ENCODE measurements at regions not wholly inside any gene's neighbourhood (a gene's known extent, or its start where the extent isn't known, plus 50 kb on each side); places are given as distances from the start of the nearest gene placed in this dataset.
"Not testable (repeated sequence)": the region's sequence is repeated elsewhere in the genome, so short reads cannot be mapped to it uniquely, and the experiment has no call there.

GRCh38 chr4:3904264-3904955 is 138.2 kb downstream of the ADRA2C start:
- H3K36me3 ChIP-seq (ENCODE audit: low read depth); DNase-seq; intact Hi-C loops (cut with micrococcal nuclease; ENCODE audit: unreplicated experiment); H3K4me2 ChIP-seq; H3F3A ChIP-seq (ENCODE audit: insufficient read depth, low read depth); H4K20me1 ChIP-seq (ENCODE audit: insufficient read depth); H3K4me3 ChIP-seq; POLR2A ChIA-PET (ENCODE audit: unreplicated experiment); H3K79me2 ChIP-seq (ENCODE audit: low read depth); H2AFZ ChIP-seq; H3K9me2 ChIP-seq (ENCODE audit: insufficient read depth); H3K27ac ChIP-seq; H3K9me3 ChIP-seq (ENCODE audit: insufficient read depth, low read depth); BruUV-seq (replicated peaks); CTCF ChIA-PET; H3K4me1 ChIP-seq (replicated peaks; ENCODE audit: insufficient read depth): not testable (repeated sequence)
- H3K27me3 ChIP-seq (ENCODE audit: insufficient read depth, low read depth), result peaks cover 28% of the 10 kb centered on the region

DNA sequence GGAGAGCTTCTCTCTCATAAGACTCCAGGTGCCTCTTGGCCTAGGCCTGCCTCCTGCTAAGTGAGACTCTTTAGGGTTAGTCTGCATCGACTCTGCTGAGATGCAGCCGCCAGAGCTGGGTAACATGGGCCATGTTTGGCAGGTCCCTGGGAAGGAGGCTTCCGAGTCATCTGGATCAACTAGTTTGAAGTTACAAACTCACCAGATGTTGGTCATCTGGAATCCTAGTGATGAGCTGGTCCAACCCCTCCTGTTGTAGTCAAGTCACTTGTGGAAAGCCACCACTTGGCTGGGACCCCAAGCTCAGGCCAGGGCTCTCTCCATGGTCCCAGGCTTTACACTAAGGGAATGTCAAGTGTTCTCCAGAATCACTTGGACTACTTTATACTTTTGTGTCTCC is 143.4 kb downstream of the ADRA2C start:
- BruUV-seq (replicated peaks); CTCF ChIA-PET; H2AFZ ChIP-seq; intact Hi-C loops (cut with micrococcal nuclease; ENCODE audit: unreplicated experiment); H3K4me3 ChIP-seq; H3F3A ChIP-seq (ENCODE audit: insufficient read depth, low read depth); H3K9me2 ChIP-seq (ENCODE audit: insufficient read depth); H3K9me3 ChIP-seq (ENCODE audit: insufficient read depth, low read depth); H3K36me3 ChIP-seq (ENCODE audit: low read depth); DNase-seq; H3K27ac ChIP-seq; H3K4me1 ChIP-seq (replicated peaks; ENCODE audit: insufficient read depth); POLR2A ChIA-PET (ENCODE audit: unreplicated experiment); H3K79me2 ChIP-seq (ENCODE audit: low read depth); H4K20me1 ChIP-seq (ENCODE audit: insufficient read depth); H3K4me2 ChIP-seq: not testable (repeated sequence)
- H3K27me3 ChIP-seq (ENCODE audit: insufficient read depth, low read depth), result peaks cover 29% of the 10 kb centered on the region

- POLR2A ChIA-PET (ENCODE audit: unreplicated experiment); H3K9me3 ChIP-seq (ENCODE audit: insufficient read depth, low read depth); BruUV-seq (replicated peaks); H3K9me2 ChIP-seq (ENCODE audit: insufficient read depth); H3K4me1 ChIP-seq (replicated peaks; ENCODE audit: insufficient read depth); H3K27ac ChIP-seq; H3K36me3 ChIP-seq (ENCODE audit: low read depth); CTCF ChIA-PET; H3F3A ChIP-seq (ENCODE audit: insufficient read depth, low read depth); H3K79me2 ChIP-seq (ENCODE audit: low read depth); DNase-seq; H2AFZ ChIP-seq; H3K4me2 ChIP-seq; intact Hi-C loops (cut with micrococcal nuclease; ENCODE audit: unreplicated experiment); H4K20me1 ChIP-seq (ENCODE audit: insufficient read depth); H3K4me3 ChIP-seq: not testable (repeated sequence)
- peaks cover 32% of the 10 kb centered on the region for H3K27me3 ChIP-seq (ENCODE audit: insufficient read depth, low read depth)
These were observed 144.2 kb downstream of the ADRA2C start for GRCh38 chr4:3910161-3910950.

GRCh38 chr4:3911252-3911856 is 145.2 kb downstream of the ADRA2C start:
- H4K20me1 ChIP-seq (ENCODE audit: insufficient read depth), result no peaks in the 10 kb centered on the region
- no TSS peak for BruUV-seq (replicated peaks)
- H3K4me1 ChIP-seq (replicated peaks; ENCODE audit: insufficient read depth), result no peaks in the 10 kb centered on the region
- ChIA-PET CTCF (no interaction called here), POLR2A (ENCODE audit: unreplicated experiment) (no interaction called here)
- H3K9me2 ChIP-seq (ENCODE audit: insufficient read depth), result no peaks in the 10 kb centered on the region
- no peak overlapping the region for H3K4me2 ChIP-seq
- peaks cover 34% of the 10 kb centered on the region for H3K27me3 ChIP-seq (ENCODE audit: insufficient read depth, low read depth)
- no peaks in the 10 kb centered on the region for H3K9me3 ChIP-seq (ENCODE audit: insufficient read depth, low read depth)
- no peak overlapping the region for H3K4me3 ChIP-seq
- peaks cover 5% of the 10 kb centered on the region; the same call in 1 of the 2 replicates for H3F3A ChIP-seq (ENCODE audit: insufficient read depth, low read depth)
- H3K79me2 ChIP-seq (ENCODE audit: low read depth), result no peaks in the 10 kb centered on the region
- H3K36me3 ChIP-seq (ENCODE audit: low read depth), result no peaks in the 10 kb centered on the region
- no peak overlapping the region for H3K27ac ChIP-seq
- H2AFZ ChIP-seq, result no peak overlapping the region
- no peak for TF ChIP-seq EZH2 (IDR thresholded peaks at IDR 0.05; ENCODE audit: low read depth)
- TF ChIP-seq, protein P1, sequence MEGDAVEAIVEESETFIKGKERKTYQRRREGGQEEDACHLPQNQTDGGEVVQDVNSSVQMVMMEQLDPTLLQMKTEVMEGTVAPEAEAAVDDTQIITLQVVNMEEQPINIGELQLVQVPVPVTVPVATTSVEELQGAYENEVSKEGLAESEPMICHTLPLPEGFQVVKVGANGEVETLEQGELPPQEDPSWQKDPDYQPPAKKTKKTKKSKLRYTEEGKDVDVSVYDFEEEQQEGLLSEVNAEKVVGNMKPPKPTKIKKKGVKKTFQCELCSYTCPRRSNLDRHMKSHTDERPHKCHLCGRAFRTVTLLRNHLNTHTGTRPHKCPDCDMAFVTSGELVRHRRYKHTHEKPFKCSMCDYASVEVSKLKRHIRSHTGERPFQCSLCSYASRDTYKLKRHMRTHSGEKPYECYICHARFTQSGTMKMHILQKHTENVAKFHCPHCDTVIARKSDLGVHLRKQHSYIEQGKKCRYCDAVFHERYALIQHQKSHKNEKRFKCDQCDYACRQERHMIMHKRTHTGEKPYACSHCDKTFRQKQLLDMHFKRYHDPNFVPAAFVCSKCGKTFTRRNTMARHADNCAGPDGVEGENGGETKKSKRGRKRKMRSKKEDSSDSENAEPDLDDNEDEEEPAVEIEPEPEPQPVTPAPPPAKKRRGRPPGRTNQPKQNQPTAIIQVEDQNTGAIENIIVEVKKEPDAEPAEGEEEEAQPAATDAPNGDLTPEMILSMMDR (conservative IDR thresholded peaks at IDR 0.05), result no peak
- intact Hi-C loops (cut with micrococcal nuclease; ENCODE audit: unreplicated experiment), result no loop called here
- DNase-seq, result no peak

DNA sequence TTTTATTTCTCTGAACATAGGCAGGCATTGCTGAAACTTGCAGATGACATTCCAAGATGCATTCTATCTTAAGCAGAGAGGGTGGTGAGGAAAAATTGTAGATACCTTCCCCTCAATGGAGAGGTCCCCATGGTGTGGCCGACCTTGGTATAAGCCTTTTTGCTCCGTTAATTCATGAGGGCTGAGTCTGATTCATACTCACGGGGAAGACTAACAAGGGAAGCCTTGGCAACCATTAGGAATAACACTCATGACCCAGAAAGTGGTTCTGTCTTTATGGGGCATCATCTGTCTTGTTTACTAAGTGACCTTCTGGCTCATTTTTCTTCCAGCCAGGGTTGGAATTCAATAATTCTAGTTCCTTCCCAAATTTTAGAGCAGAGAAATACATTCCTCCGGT is 148.3 kb downstream of the ADRA2C start:
- intact Hi-C loops (cut with micrococcal nuclease; ENCODE audit: unreplicated experiment); BruUV-seq (replicated peaks); POLR2A ChIA-PET (ENCODE audit: unreplicated experiment); H3K4me3 ChIP-seq; H3K4me2 ChIP-seq; H3K36me3 ChIP-seq (ENCODE audit: low read depth); H3K9me2 ChIP-seq (ENCODE audit: insufficient read depth); CTCF ChIA-PET; H3K9me3 ChIP-seq (ENCODE audit: insufficient read depth, low read depth); H4K20me1 ChIP-seq (ENCODE audit: insufficient read depth); DNase-seq; H3F3A ChIP-seq (ENCODE audit: insufficient read depth, low read depth); H2AFZ ChIP-seq; H3K27ac ChIP-seq; H3K4me1 ChIP-seq (replicated peaks; ENCODE audit: insufficient read depth); H3K79me2 ChIP-seq (ENCODE audit: low read depth): not testable (repeated sequence)
- peaks cover 35% of the 10 kb centered on the region for H3K27me3 ChIP-seq (ENCODE audit: insufficient read depth, low read depth)

DNA sequence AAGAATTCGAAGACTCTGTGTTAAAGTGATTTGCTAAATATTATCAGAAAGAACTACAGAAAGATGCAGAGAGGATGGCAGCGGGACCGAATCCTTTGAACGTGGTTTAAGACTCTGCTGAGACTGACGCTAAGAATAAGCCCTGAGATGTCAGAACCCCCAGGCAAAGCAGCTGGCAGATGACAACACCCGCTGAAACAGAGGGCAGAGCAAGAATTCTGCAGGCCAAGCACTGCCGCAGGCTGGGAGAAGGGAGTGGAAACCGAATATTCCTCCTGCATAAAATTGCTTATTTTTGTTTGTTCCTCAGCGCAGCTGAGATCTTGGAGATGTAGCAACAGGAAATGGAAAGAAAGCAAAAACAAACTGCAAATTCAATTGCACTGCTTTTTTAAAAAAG is 153.3 kb downstream of the ADRA2C start:
- DNase-seq; H3K4me3 ChIP-seq; H3K9me2 ChIP-seq (ENCODE audit: insufficient read depth); H2AFZ ChIP-seq; BruUV-seq (replicated peaks); POLR2A ChIA-PET (ENCODE audit: unreplicated experiment); intact Hi-C loops (cut with micrococcal nuclease; ENCODE audit: unreplicated experiment); H3K79me2 ChIP-seq (ENCODE audit: low read depth); H3K4me2 ChIP-seq; H3K9me3 ChIP-seq (ENCODE audit: insufficient read depth, low read depth); H4K20me1 ChIP-seq (ENCODE audit: insufficient read depth); H3K27ac ChIP-seq; H3K36me3 ChIP-seq (ENCODE audit: low read depth); H3F3A ChIP-seq (ENCODE audit: insufficient read depth, low read depth); H3K4me1 ChIP-seq (replicated peaks; ENCODE audit: insufficient read depth); CTCF ChIA-PET: not testable (repeated sequence)
- H3K27me3 ChIP-seq (ENCODE audit: insufficient read depth, low read depth), result peaks cover 30% of the 10 kb centered on the region

Measured in PC-9 (cell line).